ENCODE measurements at regions not wholly inside any gene's neighbourhood (a gene's known extent, or its start where the extent isn't known, plus 50 kb on each side); places are given as distances from the start of the nearest gene placed in this dataset.

DNA sequence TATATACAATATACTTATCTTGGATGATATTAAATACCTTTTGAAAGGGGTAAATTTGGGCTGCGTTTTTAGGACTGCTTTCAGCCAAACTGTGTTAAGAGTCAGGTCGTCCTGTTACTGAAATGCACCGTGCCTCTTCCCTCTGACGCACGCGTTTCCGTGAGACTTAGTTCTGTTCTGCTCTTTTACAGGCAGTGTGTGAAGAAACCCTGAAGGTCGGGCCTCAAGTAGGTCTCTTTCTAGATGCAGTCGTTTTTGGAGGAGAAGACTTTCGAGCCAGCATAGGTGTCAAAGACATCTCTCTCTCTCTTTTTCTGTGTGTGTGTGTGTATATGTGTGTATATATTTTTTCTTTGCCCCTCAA lies 107.0 kb downstream of the ZIC5 start:
- Histone ChIP-seq H3K23ac (ENCODE audit: insufficient read length) (no peak overlapping the region), H3K9me3 (ENCODE audit: insufficient read depth in 2 of 2, low read depth in 1 of 2, low read length in 1 of 2) (no peaks in the 10 kb centered on the region), H4K20me1 (replicated peaks in 1 of 2; ENCODE audit: control insufficient read depth in 1 of 2, insufficient read depth in 2 of 2, low read length in 2 of 2) (no peaks in the 10 kb centered on the region), H2BK20ac (ENCODE audit: low read length) (no peak overlapping the region), H3K18ac (ENCODE audit: extremely low read depth, low read length) (peak overlapping the region; percentile 71), H3K27me3 (replicated peaks in 1 of 4; ENCODE audit: control insufficient read depth in 3 of 4, extremely low read depth in 1 of 4, insufficient read depth in 3 of 4, low read length in 3 of 4) (no peaks in the 10 kb centered on the region), H4K8ac (ENCODE audit: extremely low read depth, insufficient read depth, low read length) (no peak overlapping the region), H3K4ac (replicated peaks; ENCODE audit: insufficient read length, low read depth, low read length) (no peak overlapping the region), H2BK15ac (ENCODE audit: low read length) (no peak overlapping the region), H3K4me3 (ENCODE audit: extremely low read depth in 1 of 4, insufficient read depth in 2 of 4, low read depth in 3 of 4, low read length in 4 of 4) (no peak overlapping the region), H3K79me1 (ENCODE audit: low read depth, low read length) (no peaks in the 10 kb centered on the region), H4K91ac (replicated peaks; ENCODE audit: insufficient read length, low read length) (no peak overlapping the region), H4K5ac (ENCODE audit: insufficient read length, low read depth, low read length) (no peak overlapping the region), H3K4me2 (ENCODE audit: insufficient read depth in 1 of 2, low read depth in 2 of 2, low read length in 2 of 2) (no peak overlapping the region), H3K79me2 (ENCODE audit: control insufficient read depth in 1 of 2, insufficient read depth in 2 of 2, low read length in 2 of 2) (no peaks in the 10 kb centered on the region), H3K4me1 (replicated peaks in 1 of 4; ENCODE audit: control insufficient read depth in 3 of 4, insufficient read depth in 4 of 4, low read length in 3 of 4) (peaks cover 2 to 18% (median 15%) of the 10 kb centered on the region in 4 experiments; a peak in 6 of 7 replicates), H2AFZ (ENCODE audit: low read length) (no peak overlapping the region), H2AK5ac (ENCODE audit: low read depth, low read length) (no peak overlapping the region), H2BK120ac (replicated peaks; ENCODE audit: low read depth, low read length) (no peak overlapping the region), H3K14ac (ENCODE audit: insufficient read length) (no peak overlapping the region), H2BK12ac (ENCODE audit: low read depth, low read length) (peak overlapping the region; percentile 86; the same call in 1 of the 2 replicates), H3K27ac (ENCODE audit: low read depth, low read length) (no peak overlapping the region), H3K23me2 (ENCODE audit: low read depth, low read length) (no peaks in the 10 kb centered on the region), H2BK5ac (ENCODE audit: low read depth, low read length) (no peak overlapping the region), H3K56ac (replicated peaks; ENCODE audit: insufficient read length, low read depth, low read length) (no peak overlapping the region), H3K36me3 (ENCODE audit: control insufficient read depth in 2 of 4, insufficient read depth in 4 of 4, low read length in 3 of 4) (no peaks in the 10 kb centered on the region), H3K9ac (replicated peaks in 1 of 4; ENCODE audit: extremely low read depth in 1 of 4, low read depth in 3 of 4, low read length in 3 of 4) (no peak overlapping the region)
- WGBS, 2 experiments (ENCODE audit: extremely low coverage in 1 of 2, insufficient coverage in 1 of 2, insufficient read length in 1 of 2, insufficient replicate concordance in 2 of 2, low coverage in 1 of 2, low lambda C conversion rate in 2 of 2, missing lambda C conversion rate in 1 of 2), result 60% methylated on average over 10 of the region's 10 CpGs; no CpG with 5 or more reads in 1 of the 2 experiments
- ChIA-PET CTCF (ENCODE audit: partially characterized antibody) (interaction anchor here (0.6 kb wide), 1 partner anchor 28 kb away, joined by 3 read pairs; no protein-coding TSS in a partner anchor), POLR2A (ENCODE audit: partially characterized antibody) (interaction anchor here (1.3 kb wide), 1 partner anchor 11 kb away, joined by 3 read pairs; no protein-coding TSS in a partner anchor)
- TF ChIP-seq, protein P1, sequence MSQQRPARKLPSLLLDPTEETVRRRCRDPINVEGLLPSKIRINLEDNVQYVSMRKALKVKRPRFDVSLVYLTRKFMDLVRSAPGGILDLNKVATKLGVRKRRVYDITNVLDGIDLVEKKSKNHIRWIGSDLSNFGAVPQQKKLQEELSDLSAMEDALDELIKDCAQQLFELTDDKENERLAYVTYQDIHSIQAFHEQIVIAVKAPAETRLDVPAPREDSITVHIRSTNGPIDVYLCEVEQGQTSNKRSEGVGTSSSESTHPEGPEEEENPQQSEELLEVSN (IDR thresholded peaks at IDR 0.05), result no peak
- no peak for TF ChIP-seq RFX5 (IDR thresholded peaks at IDR 0.05; ENCODE audit: borderline replicate concordance, low read depth, low read length)
- no peak for TF ChIP-seq SP1 (IDR thresholded peaks at IDR 0.05; ENCODE audit: low read depth, low read length)
- no peak for TF ChIP-seq JUND (IDR thresholded peaks at IDR 0.05; ENCODE audit: low read length)
- TF ChIP-seq CREB1 (IDR thresholded peaks at IDR 0.05), result no peak
- no peak for TF ChIP-seq KDM1A (IDR thresholded peaks at IDR 0.05; ENCODE audit: borderline replicate concordance, low read length)
- TF ChIP-seq TAF1 (IDR thresholded peaks at IDR 0.05; ENCODE audit: low read depth, low read length), result no peak
- TF ChIP-seq SP4 (IDR thresholded peaks at IDR 0.05; ENCODE audit: low read length), result no peak
- no peak for TF ChIP-seq RBBP5 (IDR thresholded peaks at IDR 0.05; ENCODE audit: borderline replicate concordance, low read depth, low read length)
- no peak for TF ChIP-seq TCF12 (IDR thresholded peaks at IDR 0.05; ENCODE audit: low read depth, low read length)
- TF ChIP-seq TEAD4 (IDR thresholded peaks at IDR 0.05; ENCODE audit: low read depth, low read length), result no peak
- TF ChIP-seq POLR2AphosphoS5 (IDR thresholded peaks at IDR 0.05; ENCODE audit: low read depth, low read length), result no peak
- no peak for TF ChIP-seq PHF8 (conservative IDR thresholded peaks at IDR 0.05; ENCODE audit: low read depth, low read length)
- TF ChIP-seq GTF2F1 (IDR thresholded peaks at IDR 0.05; ENCODE audit: borderline replicate concordance, low read depth, low read length), result no peak
- TF ChIP-seq EZH2 (IDR thresholded peaks at IDR 0.05; ENCODE audit: low read depth, low read length, severe bottlenecking), result no peak
- TF ChIP-seq NRF1 (IDR thresholded peaks at IDR 0.05; ENCODE audit: low read depth, low read length), result no peak
- no peak for DNase-seq (ENCODE audit: low read depth in 1 of 2, low spot score in 2 of 2)
- no peak for FAIRE-seq

All from H1 (cell line).